NT2/D1 (cell line): ENCODE measurements at regions not wholly inside any gene's neighbourhood (a gene's known extent, or its start where the extent isn't known, plus 50 kb on each side); places are given as distances from the start of the nearest gene placed in this dataset.

Experiments used
- YY1 ChIP-seq: IDR thresholded peaks from 2 replicates; pipeline ENCODE4 v1.6.1; 2011; ENCODE audit not compliant: insufficient read length, insufficient read depth
- ZNF274 ChIP-seq: IDR thresholded peaks from 2 replicates; pipeline ENCODE4 v1.6.1; 2011; ENCODE audit warnings: mild to moderate bottlenecking, low read depth, low read length

DNA sequence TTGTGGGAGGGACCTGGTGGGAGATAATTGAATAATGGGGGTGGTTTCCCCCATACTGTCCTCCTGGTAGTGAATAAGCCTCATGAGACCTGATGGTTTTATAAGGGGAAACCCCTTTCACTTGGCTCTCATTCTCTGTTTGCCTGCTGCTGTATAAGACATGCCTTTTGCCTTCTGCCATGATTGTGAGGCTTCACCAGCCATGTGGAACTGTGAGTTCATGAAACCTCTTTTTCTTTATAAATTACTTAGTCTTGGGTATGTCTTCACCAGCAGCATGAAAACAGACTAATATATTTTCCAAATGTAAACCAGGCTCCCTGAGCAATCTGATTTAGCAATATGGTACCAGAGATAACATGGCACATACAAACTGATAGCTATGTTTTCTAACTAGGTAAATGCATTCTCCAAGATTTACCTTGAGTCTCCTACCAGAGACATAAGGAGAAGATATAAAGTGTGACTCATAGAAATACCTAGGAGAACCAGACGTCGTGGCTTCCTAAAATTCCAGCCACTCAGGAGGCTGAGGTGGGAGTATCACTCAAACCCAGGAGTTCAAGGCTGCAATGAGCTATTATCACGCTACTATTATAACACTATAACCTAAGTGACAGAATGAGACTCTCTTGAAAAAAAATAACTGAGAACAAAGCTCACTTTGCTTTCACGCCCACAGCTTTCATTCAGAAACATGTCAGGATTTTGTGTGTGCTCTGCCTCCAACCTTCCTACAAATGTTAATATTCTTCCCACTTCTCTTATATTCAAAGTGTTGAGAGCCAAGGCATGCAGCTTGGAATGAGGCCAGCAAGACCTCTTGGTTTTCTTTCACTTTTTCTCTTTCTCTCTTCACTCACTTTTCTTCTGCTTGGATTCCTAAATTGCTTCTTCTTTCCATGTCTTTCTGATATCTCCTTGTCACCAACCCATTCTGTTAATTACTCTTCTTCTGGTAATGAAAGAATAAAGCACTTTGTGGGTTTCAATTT is 263.9 kb upstream of the UBE2E3 start:
- no peak for TF ChIP-seq YY1
- TF ChIP-seq ZNF274: no peak
